ENCODE measurements at regions not wholly inside any gene's neighbourhood (a gene's known extent, or its start where the extent isn't known, plus 50 kb on each side); places are given as distances from the start of the nearest gene placed in this dataset.

DNA sequence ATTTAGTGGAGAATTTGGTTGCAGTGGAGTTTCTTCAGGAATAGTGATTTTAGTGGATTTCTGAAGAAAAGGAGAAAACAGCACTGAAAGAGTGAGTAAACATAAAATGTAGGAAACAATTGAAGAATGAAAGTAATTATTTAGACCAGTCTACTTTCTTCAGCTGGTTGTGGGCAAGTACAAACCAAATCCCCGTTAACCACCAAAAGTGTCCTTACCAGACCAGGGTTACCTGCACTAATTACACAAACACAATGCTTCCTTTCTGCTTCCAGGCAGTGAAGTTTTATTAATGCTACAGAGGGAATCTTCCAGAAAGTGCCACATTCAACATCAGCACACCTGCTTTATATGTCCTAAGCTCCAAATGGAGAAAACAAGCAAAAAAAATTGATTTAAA, 248.0 kb upstream of the TBC1D5 start:
- no peak overlapping the region for H3K27ac ChIP-seq
- H3K27me3 ChIP-seq: no peaks in the 10 kb centered on the region
- intact Hi-C loops (cut with DNase I; ENCODE audit: low total_unique reads) (no loop called here), in situ Hi-C loops (cut with MboI; ENCODE audit: low sequenced_read_pairs in 4 of 4) (no loop called here)
- TF ChIP-seq POLR2A (IDR thresholded peaks at IDR 0.05) (no peak), CTCF (IDR thresholded peaks at IDR 0.05 in 4 of 5, conservative IDR thresholded peaks at IDR 0.05 in 1 of 5) (no peak)
- H3K4me3 ChIP-seq: no peak overlapping the region
- DNase-seq (no peak), ATAC-seq (no peak)
- H3K36me3 ChIP-seq: no peaks in the 10 kb centered on the region
- H3K9me3 ChIP-seq: no peaks in the 10 kb centered on the region
- no peaks in the 10 kb centered on the region for H3K4me1 ChIP-seq

DNA sequence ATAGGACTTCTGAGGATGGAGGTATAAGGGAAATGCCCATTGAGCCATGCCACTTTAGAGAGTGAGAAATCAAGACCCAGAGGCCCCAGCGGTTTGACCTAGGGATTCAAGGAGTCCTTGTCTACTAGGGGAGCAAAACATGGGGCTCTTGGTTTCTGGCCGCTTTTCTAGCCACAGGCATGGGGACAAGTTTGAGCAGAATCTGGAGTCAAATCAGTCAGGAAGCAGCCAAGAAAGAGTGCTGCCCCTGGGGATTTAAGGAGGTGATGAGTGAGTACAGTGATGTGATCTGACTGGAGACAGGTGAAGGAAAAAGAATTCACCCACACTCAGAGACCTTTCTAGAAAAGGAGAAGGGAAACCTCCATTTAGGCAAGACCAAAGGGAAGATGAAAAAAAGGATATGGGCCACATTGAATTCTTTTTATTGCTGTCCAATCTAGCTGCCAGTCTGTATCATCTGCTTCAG, 244.0 kb upstream of the TBC1D5 start:
- Histone ChIP-seq H3K36me3 (no peaks in the 10 kb centered on the region), H3K9me3 (no peaks in the 10 kb centered on the region), H3K4me3 (no peak overlapping the region), H3K27me3 (no peaks in the 10 kb centered on the region), H3K4me1 (no peaks in the 10 kb centered on the region), H3K27ac (no peak overlapping the region)
- TF ChIP-seq CTCF (IDR thresholded peaks at IDR 0.05 in 4 of 5, conservative IDR thresholded peaks at IDR 0.05 in 1 of 5) (no peak), POLR2A (IDR thresholded peaks at IDR 0.05) (no peak)
- intact Hi-C loops (cut with DNase I; ENCODE audit: low total_unique reads) (no loop called here), in situ Hi-C loops (cut with MboI; ENCODE audit: low sequenced_read_pairs in 4 of 4) (no loop called here)
- DNase-seq: no peak
- ATAC-seq: no peak

GRCh38 chr3:17985658-17986347, 243.4 kb upstream of the TBC1D5 start:
- no peaks in the 10 kb centered on the region for H3K9me3 ChIP-seq
- no peak overlapping the region for H3K27ac ChIP-seq
- H3K27me3 ChIP-seq: no peaks in the 10 kb centered on the region
- in situ Hi-C loops (cut with MboI; ENCODE audit: low sequenced_read_pairs in 4 of 4) (no loop called here), intact Hi-C loops (cut with DNase I; ENCODE audit: low total_unique reads) (no loop called here)
- H3K4me3 ChIP-seq: no peak overlapping the region
- H3K4me1 ChIP-seq: no peaks in the 10 kb centered on the region
- no peak for ATAC-seq
- H3K36me3 ChIP-seq: no peaks in the 10 kb centered on the region
- no peak for DNase-seq
- TF ChIP-seq CTCF (IDR thresholded peaks at IDR 0.05 in 4 of 5, conservative IDR thresholded peaks at IDR 0.05 in 1 of 5) (no peak), POLR2A (IDR thresholded peaks at IDR 0.05) (no peak)

DNA sequence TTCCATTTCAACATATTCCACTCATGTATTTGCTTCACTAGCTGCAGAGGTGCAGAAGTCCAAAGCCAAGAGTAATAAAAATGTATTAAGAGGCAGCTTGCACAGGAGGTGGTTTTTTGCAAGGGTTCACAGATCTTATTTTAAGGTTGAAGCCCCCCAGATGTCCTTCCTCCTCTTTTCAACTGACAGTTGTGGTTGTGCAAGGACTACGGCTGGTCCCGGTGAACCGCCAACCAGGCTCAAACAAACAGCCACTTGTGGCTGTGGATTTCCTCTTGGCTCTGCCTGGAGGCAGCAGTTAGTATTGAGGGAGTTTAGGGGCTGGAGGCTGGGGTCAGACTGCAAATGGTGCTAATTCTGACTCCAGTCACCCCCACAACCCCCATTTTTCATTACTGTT, 240.7 kb upstream of the TBC1D5 start:
- Histone ChIP-seq H3K27ac (no peak overlapping the region), H3K36me3 (no peaks in the 10 kb centered on the region), H3K9me3 (no peaks in the 10 kb centered on the region), H3K4me1 (no peaks in the 10 kb centered on the region), H3K4me3 (no peak overlapping the region), H3K27me3 (no peaks in the 10 kb centered on the region)
- no peak for TF ChIP-seq POLR2A (IDR thresholded peaks at IDR 0.05)
- no peak for TF ChIP-seq CTCF (IDR thresholded peaks at IDR 0.05 in 4 of 5, conservative IDR thresholded peaks at IDR 0.05 in 1 of 5)
- in situ Hi-C loops (cut with MboI; ENCODE audit: low sequenced_read_pairs in 4 of 4) (no loop called here), intact Hi-C loops (cut with DNase I; ENCODE audit: low total_unique reads) (no loop called here)
- DNase-seq: no peak
- ATAC-seq: no peak
